ENCODE measurements at regions not wholly inside any gene's neighbourhood (a gene's known extent, or its start where the extent isn't known, plus 50 kb on each side); places are given as distances from the start of the nearest gene placed in this dataset.

DNA sequence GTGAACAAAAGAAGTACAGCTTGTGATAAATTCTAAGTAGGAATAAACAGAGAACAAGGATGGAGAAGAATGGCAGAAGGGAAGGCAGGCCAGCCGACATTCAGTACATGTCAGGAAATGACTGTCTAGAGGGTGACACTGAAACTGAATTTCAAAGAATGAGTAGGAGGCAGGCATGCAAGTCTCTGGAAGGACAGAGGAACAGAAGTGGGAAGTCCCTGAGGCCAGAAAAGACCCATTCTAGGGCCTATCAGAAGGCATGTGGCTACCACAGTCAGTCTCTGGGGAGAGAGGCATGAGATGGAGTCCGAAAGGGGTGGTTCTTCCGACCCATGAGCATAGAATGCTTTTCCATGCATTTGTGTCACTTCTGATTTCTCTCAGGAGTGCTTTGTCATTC, 243.5 kb upstream of the UBE2E2 start:
- Histone ChIP-seq H3K36me3 (ENCODE audit: control insufficient read depth in 2 of 2, insufficient read depth in 2 of 2, low read length in 2 of 2) (no peaks in the 10 kb centered on the region), H3K9me3 (ENCODE audit: control insufficient read depth in 2 of 2, low read length in 2 of 2) (no peaks in the 10 kb centered on the region), H3K4me1 (ENCODE audit: control insufficient read depth in 2 of 2, insufficient read depth in 2 of 2, low read length in 2 of 2) (no peaks in the 10 kb centered on the region), H3K27me3 (ENCODE audit: control insufficient read depth in 2 of 2, insufficient read depth in 2 of 2, low read length in 2 of 2) (peaks cover 0 to 13% of the 10 kb centered on the region in 2 donors), H3K4me3 (ENCODE audit: low read length in 2 of 2) (no peak overlapping the region), H3K27ac (ENCODE audit: low read depth in 2 of 2, low read length in 2 of 2) (no peak overlapping the region), H3K9ac (ENCODE audit: low read depth in 1 of 2, low read length in 2 of 2) (no peak overlapping the region)

DNA sequence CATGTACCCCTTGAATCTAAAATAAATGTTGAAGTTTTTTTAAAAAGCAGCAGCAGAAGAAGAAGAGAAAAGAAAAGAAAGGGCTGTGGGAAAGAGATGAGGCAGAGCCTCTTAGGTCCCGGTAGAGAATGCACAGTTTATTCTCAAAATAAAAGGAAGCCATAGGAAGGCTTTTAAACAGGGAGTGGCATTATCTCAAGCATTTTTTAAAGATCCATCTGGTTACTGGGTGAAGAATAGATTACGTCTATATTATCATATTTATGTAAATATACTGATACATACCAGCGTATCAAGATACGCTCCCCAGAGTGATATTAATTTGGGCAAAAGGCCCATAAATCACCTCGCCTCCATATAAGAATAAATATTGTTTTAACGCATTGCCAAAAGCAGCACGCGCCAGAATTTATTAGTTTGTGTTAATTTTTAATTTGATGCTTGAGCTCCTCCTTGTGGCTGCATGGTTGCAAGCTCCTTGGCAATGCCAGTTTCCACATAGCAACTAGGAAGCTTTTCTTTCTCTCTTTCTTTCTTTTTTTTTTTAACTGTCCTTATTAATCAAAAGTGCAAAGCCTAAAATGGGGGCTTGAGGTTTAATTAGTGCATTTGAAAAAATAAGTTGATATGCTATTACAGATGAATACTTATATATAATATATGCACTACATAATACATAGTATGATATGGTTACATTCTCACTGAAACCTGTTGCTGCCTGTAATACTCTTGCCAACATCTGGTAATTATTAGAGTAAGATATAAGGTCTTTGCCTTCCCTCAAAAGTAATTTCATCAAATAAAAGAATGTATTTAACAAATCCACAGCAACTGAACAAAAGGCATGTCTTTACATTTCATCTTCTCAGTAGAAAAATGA, 242.8 kb upstream of the UBE2E2 start:
- peaks cover 0 to 13% of the 10 kb centered on the region in 2 donors for H3K27me3 ChIP-seq (ENCODE audit: control insufficient read depth in 2 of 2, insufficient read depth in 2 of 2, low read length in 2 of 2)
- H3K36me3 ChIP-seq (ENCODE audit: control insufficient read depth in 2 of 2, insufficient read depth in 2 of 2, low read length in 2 of 2) = no peaks in the 10 kb centered on the region
- H3K4me3 ChIP-seq (ENCODE audit: low read length in 2 of 2) = no peak overlapping the region
- no peak overlapping the region for H3K9ac ChIP-seq (ENCODE audit: low read depth in 1 of 2, low read length in 2 of 2)
- no peaks in the 10 kb centered on the region for H3K9me3 ChIP-seq (ENCODE audit: control insufficient read depth in 2 of 2, low read length in 2 of 2)
- H3K4me1 ChIP-seq (ENCODE audit: control insufficient read depth in 2 of 2, insufficient read depth in 2 of 2, low read length in 2 of 2) = no peaks in the 10 kb centered on the region
- H3K27ac ChIP-seq (ENCODE audit: low read depth in 2 of 2, low read length in 2 of 2) = no peak overlapping the region

DNA sequence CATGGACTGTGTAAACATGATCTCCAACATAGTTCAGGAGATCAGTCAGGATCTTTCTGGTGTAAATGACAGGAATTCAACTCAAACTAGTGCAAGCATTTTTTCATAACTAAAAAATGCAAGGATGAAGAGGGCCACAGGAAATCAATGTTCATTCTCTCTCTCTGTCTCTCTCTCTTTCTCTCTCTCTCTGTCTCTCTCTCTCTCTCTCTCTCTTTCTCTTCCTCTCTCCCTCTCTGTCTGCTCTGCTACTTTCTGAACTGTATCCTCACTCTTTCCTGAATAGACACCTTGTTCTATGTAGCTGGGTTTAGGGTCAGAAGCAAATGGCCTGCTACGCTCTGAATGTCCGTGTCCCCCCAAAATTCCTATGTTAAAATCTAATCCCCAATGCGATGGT, 240.9 kb upstream of the UBE2E2 start:
- H3K4me1 ChIP-seq (ENCODE audit: control insufficient read depth in 2 of 2, insufficient read depth in 2 of 2, low read length in 2 of 2) = no peaks in the 10 kb centered on the region
- no peak overlapping the region for H3K4me3 ChIP-seq (ENCODE audit: low read length in 2 of 2)
- no peak overlapping the region for H3K9ac ChIP-seq (ENCODE audit: low read depth in 1 of 2, low read length in 2 of 2)

DNA sequence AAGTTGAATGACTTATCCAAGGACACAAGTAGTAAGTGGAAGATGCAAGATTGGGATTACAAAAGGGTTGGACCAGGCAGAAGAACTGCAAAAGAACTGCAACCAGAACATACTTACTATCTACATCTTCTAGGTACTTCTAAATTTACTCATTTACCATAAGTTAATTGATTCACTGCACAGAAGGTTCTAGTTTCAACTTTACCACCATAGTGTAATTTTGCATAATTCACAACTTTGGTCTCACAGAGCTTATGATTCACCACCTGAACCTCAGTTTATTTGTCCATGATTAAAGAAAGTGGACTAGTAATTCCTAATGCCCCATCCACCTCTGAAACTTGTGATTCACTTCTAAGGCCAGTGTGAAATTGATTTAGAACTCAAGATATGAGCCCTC, 236.8 kb upstream of the UBE2E2 start:
- Histone ChIP-seq H3K4me1 (ENCODE audit: control insufficient read depth in 2 of 2, insufficient read depth in 2 of 2, low read length in 2 of 2) (no peaks in the 10 kb centered on the region), H3K9ac (ENCODE audit: low read depth in 1 of 2, low read length in 2 of 2) (no peak overlapping the region), H3K27ac (ENCODE audit: low read depth in 2 of 2, low read length in 2 of 2) (no peak overlapping the region), H3K36me3 (ENCODE audit: control insufficient read depth in 2 of 2, insufficient read depth in 2 of 2, low read length in 2 of 2) (no peaks in the 10 kb centered on the region), H3K4me3 (ENCODE audit: low read length in 2 of 2) (no peak overlapping the region), H3K9me3 (ENCODE audit: control insufficient read depth in 2 of 2, low read length in 2 of 2) (no peaks in the 10 kb centered on the region), H3K27me3 (ENCODE audit: control insufficient read depth in 2 of 2, insufficient read depth in 2 of 2, low read length in 2 of 2) (peaks cover 0 to 6% of the 10 kb centered on the region in 2 donors)

More for the DNA sequence above, 240.9 kb upstream of the UBE2E2 start:
- peaks cover 0 to 10% of the 10 kb centered on the region in 2 donors for H3K27me3 ChIP-seq (ENCODE audit: control insufficient read depth in 2 of 2, insufficient read depth in 2 of 2, low read length in 2 of 2)
- H3K27ac ChIP-seq (ENCODE audit: low read depth in 2 of 2, low read length in 2 of 2) = no peak overlapping the region
- H3K9me3 ChIP-seq (ENCODE audit: control insufficient read depth in 2 of 2, low read length in 2 of 2) = no peaks in the 10 kb centered on the region
- H3K36me3 ChIP-seq (ENCODE audit: control insufficient read depth in 2 of 2, insufficient read depth in 2 of 2, low read length in 2 of 2) = no peaks in the 10 kb centered on the region

DNA sequence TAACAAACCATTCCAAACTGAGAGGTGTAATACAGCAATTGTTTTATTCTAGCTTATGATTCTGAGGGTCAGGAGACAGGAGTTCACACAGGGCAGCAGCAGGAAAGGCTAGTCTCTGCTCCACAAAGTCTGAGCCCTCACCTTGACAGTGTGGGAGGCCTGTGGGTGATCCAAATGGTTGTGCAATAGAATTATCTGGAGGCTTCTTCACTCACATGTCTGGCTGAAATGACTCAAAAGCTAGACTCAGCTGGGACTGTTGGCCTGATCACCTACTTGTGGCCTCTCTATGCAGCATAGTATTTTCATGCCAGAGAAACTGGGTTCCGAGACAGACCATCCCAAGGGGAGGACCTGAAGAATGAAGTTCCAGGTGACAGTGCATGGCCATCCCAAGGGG, 233.9 kb upstream of the UBE2E2 start:
- Histone ChIP-seq H3K27me3 (ENCODE audit: control insufficient read depth in 2 of 2, insufficient read depth in 2 of 2, low read length in 2 of 2) (no peaks in the 10 kb centered on the region), H3K27ac (ENCODE audit: low read depth in 2 of 2, low read length in 2 of 2) (no peak overlapping the region), H3K9me3 (ENCODE audit: control insufficient read depth in 2 of 2, low read length in 2 of 2) (no peaks in the 10 kb centered on the region), H3K9ac (ENCODE audit: low read depth in 1 of 2, low read length in 2 of 2) (no peak overlapping the region), H3K36me3 (ENCODE audit: control insufficient read depth in 2 of 2, insufficient read depth in 2 of 2, low read length in 2 of 2) (no peaks in the 10 kb centered on the region), H3K4me3 (ENCODE audit: low read length in 2 of 2) (no peak overlapping the region), H3K4me1 (ENCODE audit: control insufficient read depth in 2 of 2, insufficient read depth in 2 of 2, low read length in 2 of 2) (no peaks in the 10 kb centered on the region)

DNA sequence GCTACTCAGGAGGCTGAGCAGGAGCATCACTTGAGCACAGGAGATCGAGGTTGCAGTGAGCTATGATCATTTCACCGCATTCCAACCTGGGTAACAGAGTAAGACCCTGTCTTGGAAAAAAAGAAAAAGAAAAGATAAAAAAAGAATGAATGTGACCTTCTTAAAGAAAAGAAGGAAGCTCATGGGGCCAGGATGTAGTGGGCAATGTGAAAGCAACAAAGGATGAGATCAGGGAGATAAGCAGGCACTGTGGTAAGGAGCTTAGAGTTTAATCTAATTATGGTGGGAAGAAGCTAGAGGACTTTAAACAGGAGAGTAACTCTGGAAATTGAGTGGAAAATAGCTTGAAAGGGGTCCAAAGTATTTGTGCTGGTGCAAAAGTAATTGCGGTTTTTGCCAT, 231.6 kb upstream of the UBE2E2 start:
- Histone ChIP-seq H3K9me3 (ENCODE audit: control insufficient read depth in 2 of 2, low read length in 2 of 2) (no peaks in the 10 kb centered on the region), H3K9ac (ENCODE audit: low read depth in 1 of 2, low read length in 2 of 2) (no peak overlapping the region), H3K4me1 (ENCODE audit: control insufficient read depth in 2 of 2, insufficient read depth in 2 of 2, low read length in 2 of 2) (no peaks in the 10 kb centered on the region), H3K36me3 (ENCODE audit: control insufficient read depth in 2 of 2, insufficient read depth in 2 of 2, low read length in 2 of 2) (no peaks in the 10 kb centered on the region), H3K27ac (ENCODE audit: low read depth in 2 of 2, low read length in 2 of 2) (no peak overlapping the region), H3K27me3 (ENCODE audit: control insufficient read depth in 2 of 2, insufficient read depth in 2 of 2, low read length in 2 of 2) (no peaks in the 10 kb centered on the region), H3K4me3 (ENCODE audit: low read length in 2 of 2) (no peak overlapping the region)

DNA sequence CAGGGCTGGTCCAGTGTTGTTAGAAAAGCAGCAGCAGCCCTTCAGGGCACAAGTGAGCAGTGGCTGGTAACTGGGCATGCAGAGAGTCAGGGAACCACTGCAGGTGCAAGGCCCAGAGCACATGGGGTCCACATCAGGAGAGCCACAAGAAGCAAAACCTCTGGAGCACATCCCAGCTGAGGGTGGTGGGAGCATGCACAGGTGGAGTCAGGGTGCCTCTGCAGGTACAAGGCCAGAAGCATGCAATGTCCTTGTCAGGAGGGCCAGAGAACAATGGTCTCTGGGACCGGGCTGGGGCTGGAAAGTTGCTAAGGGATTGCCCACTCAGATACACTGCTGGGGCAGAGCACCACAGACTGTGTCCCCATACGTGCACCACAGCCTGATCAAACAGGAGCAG, 226.1 kb upstream of the UBE2E2 start:
- H3K27me3 ChIP-seq (ENCODE audit: control insufficient read depth in 2 of 2, insufficient read depth in 2 of 2, low read length in 2 of 2) = no peaks in the 10 kb centered on the region
- H3K27ac ChIP-seq (ENCODE audit: low read depth in 2 of 2, low read length in 2 of 2) = no peak overlapping the region
- no peaks in the 10 kb centered on the region for H3K9me3 ChIP-seq (ENCODE audit: control insufficient read depth in 2 of 2, low read length in 2 of 2)
- H3K36me3 ChIP-seq (ENCODE audit: control insufficient read depth in 2 of 2, insufficient read depth in 2 of 2, low read length in 2 of 2) = no peaks in the 10 kb centered on the region
- no peak overlapping the region for H3K4me3 ChIP-seq (ENCODE audit: low read length in 2 of 2)
- no peaks in the 10 kb centered on the region for H3K4me1 ChIP-seq (ENCODE audit: control insufficient read depth in 2 of 2, insufficient read depth in 2 of 2, low read length in 2 of 2)
- H3K9ac ChIP-seq (ENCODE audit: low read depth in 1 of 2, low read length in 2 of 2) = no peak overlapping the region

DNA sequence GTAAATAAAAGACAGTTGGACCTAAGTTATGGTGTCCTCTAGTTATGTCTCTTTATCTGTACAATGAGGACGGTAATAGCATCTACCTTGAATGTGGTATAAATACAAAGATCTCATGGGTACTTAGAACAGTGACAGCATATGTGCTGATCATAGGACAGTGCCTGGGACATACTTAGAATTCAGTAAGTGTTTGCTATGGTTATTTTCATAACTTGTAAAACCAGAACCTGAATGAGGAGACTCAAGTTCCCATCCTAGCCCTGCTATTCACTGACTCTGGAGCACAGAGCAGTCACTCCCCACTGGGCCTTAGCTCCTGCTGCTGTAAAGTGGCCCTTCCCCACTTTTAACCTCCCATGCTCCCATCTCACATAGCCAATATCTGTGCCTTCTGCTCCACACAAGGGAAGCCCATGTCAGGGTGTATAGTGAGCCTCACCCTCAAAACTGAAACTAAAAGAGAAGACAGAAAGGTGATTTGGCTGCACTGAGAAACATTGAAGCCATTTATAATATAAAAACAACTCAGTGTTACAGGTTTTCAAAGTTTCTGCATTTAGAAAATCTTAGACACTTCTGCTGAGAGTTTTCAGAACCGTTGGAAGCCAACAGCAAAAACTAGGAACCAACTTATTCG, 225.4 kb upstream of the UBE2E2 start:
- Histone ChIP-seq H3K9me3 (ENCODE audit: control insufficient read depth in 2 of 2, low read length in 2 of 2) (no peaks in the 10 kb centered on the region), H3K36me3 (ENCODE audit: control insufficient read depth in 2 of 2, insufficient read depth in 2 of 2, low read length in 2 of 2) (no peaks in the 10 kb centered on the region), H3K4me3 (ENCODE audit: low read length in 2 of 2) (no peak overlapping the region)

DNA sequence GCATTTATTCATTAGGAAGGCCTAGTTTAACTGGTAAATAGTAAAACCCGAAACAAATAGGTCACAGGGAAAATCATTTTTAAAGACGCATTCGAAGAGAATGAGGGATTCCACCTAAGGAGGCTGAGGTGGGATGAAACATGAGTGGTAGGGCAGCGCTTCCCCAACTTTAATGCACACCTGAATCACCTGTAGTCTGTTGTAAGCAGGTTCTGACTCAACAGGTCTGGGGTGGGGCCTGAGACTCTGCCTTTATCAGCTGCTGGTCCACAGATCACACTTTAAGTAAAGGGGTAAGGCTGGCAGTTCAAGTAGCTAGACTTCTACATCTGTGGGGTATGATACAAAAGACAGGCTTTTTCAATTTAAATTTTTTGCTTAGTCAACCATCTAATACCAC, 223.5 kb upstream of the UBE2E2 start:
- no peaks in the 10 kb centered on the region for H3K27me3 ChIP-seq (ENCODE audit: control insufficient read depth in 2 of 2, insufficient read depth in 2 of 2, low read length in 2 of 2)
- no peaks in the 10 kb centered on the region for H3K4me1 ChIP-seq (ENCODE audit: control insufficient read depth in 2 of 2, insufficient read depth in 2 of 2, low read length in 2 of 2)
- H3K9me3 ChIP-seq (ENCODE audit: control insufficient read depth in 2 of 2, low read length in 2 of 2) = no peaks in the 10 kb centered on the region
- H3K9ac ChIP-seq (ENCODE audit: low read depth in 1 of 2, low read length in 2 of 2) = no peak overlapping the region
- no peaks in the 10 kb centered on the region for H3K36me3 ChIP-seq (ENCODE audit: control insufficient read depth in 2 of 2, insufficient read depth in 2 of 2, low read length in 2 of 2)
- no peak overlapping the region for H3K4me3 ChIP-seq (ENCODE audit: low read length in 2 of 2)
- no peak overlapping the region for H3K27ac ChIP-seq (ENCODE audit: low read depth in 2 of 2, low read length in 2 of 2)

More for the DNA sequence above, 225.4 kb upstream of the UBE2E2 start:
- Histone ChIP-seq H3K9ac (ENCODE audit: low read depth in 1 of 2, low read length in 2 of 2) (no peak overlapping the region), H3K27me3 (ENCODE audit: control insufficient read depth in 2 of 2, insufficient read depth in 2 of 2, low read length in 2 of 2) (no peaks in the 10 kb centered on the region), H3K4me1 (ENCODE audit: control insufficient read depth in 2 of 2, insufficient read depth in 2 of 2, low read length in 2 of 2) (no peaks in the 10 kb centered on the region), H3K27ac (ENCODE audit: low read depth in 2 of 2, low read length in 2 of 2) (no peak overlapping the region)

DNA sequence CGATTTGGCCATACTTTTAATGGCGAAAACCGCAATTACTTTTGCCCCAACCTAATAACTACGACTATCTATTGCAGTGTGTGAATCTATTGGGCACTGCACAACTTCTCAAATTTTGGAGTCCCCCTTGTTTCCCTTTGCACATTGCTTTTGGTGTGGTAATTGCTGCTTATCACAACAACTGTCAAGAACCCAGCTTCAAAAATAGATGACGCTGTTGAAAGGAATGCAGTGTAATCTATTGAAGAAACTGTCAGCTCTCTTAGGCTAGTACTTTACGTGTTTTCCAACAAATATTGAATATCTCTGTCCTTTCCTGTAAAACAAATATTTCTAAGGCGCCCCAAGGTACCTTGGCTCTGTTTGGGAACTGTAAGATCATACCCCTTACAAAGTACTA, 222.8 kb upstream of the UBE2E2 start:
- H3K27me3 ChIP-seq (ENCODE audit: control insufficient read depth in 2 of 2, insufficient read depth in 2 of 2, low read length in 2 of 2) = no peaks in the 10 kb centered on the region
- H3K9me3 ChIP-seq (ENCODE audit: control insufficient read depth in 2 of 2, low read length in 2 of 2) = no peaks in the 10 kb centered on the region
- H3K27ac ChIP-seq (ENCODE audit: low read depth in 2 of 2, low read length in 2 of 2) = no peak overlapping the region
- no peak overlapping the region for H3K9ac ChIP-seq (ENCODE audit: low read depth in 1 of 2, low read length in 2 of 2)
- no peak overlapping the region for H3K4me3 ChIP-seq (ENCODE audit: low read length in 2 of 2)
- H3K4me1 ChIP-seq (ENCODE audit: control insufficient read depth in 2 of 2, insufficient read depth in 2 of 2, low read length in 2 of 2) = no peaks in the 10 kb centered on the region
- no peaks in the 10 kb centered on the region for H3K36me3 ChIP-seq (ENCODE audit: control insufficient read depth in 2 of 2, insufficient read depth in 2 of 2, low read length in 2 of 2)

Measured in mucosa of rectum (tissue), 2 donors.